SK-N-MC (cell line): ENCODE measurements at regions not wholly inside any gene's neighbourhood (a gene's known extent, or its start where the extent isn't known, plus 50 kb on each side); places are given as distances from the start of the nearest gene placed in this dataset.

Experiments
- EZH2 ChIP-seq: fragments of 200-600 bp; sonication (generic); IDR thresholded peaks from one replicate; pipeline ENCODE4 v1.6.1; 2017; ENCODE audit warnings: antibody characterized with exemption
- FOXP2 ChIP-seq: optimal IDR thresholded peaks from 2 replicates; pipeline ENCODE3; 2011; ENCODE audit warnings: mild to moderate bottlenecking, moderate library complexity; ENCODE audit not compliant: insufficient read depth; ENCODE audit errors: extremely low read length, control extremely low read depth
- POLR2AphosphoS5 ChIP-seq: IDR thresholded peaks from 2 replicates; pipeline ENCODE4 v1.6.1; 2012; ENCODE audit warnings: mild to moderate bottlenecking, low read depth, low read length, borderline replicate concordance

GRCh38 chr12:115813256-115813655 is 464.2 kb downstream of the MED13L start:
- TF ChIP-seq EZH2, result no peak
- TF ChIP-seq POLR2AphosphoS5, result no peak
- TF ChIP-seq FOXP2, result no peak
